ENCODE measurements at regions not wholly inside any gene's neighbourhood (a gene's known extent, or its start where the extent isn't known, plus 50 kb on each side); places are given as distances from the start of the nearest gene placed in this dataset.
A peak's percentile ranks its signal among the peaks of the same experiment; 100 is the strongest.

DNA sequence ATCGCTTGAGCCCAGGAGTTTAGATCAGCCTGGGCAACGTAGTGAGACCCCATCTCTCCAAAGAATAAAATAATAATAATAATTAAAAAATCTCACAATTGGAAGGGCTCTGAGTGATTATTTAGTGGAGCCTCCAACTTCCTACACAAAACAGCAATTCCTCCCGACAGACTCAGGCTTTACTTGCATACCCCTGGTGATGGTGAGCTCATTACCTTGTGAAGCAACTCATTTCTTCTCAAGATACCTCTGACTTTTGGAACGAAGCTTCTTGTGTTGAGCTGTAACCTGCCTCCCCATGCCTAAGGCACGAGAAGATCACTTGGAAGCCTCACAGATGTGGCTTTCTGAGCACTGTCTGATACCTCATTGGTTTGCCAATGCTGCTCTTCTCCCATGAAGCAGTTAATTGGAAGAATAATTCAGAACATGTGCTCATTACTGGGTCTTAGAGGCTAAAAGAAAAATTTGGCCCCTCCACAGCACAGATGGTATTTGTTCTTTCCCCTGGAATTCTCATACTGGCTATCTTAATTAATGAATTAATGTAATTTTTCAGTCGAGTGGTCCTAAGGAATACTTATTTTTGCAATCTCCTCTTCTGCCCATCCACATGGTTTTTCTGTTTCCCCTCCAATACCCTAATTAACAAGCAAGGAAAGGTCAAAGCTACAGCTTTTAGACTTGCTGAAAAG lies 769.0 kb downstream of the TYW1 start:
- TF ChIP-seq Cebpa-rat (IDR thresholded peaks at IDR 0.05) = no peak
- Histone ChIP-seq H3K9me3 (replicated peaks in 1 of 11) (peaks cover 0 to 14% (median 7%) of the 10 kb centered on the region in 11 experiments; a peak in 7 of 22 replicates), H3K36me3 (no peaks in the 10 kb centered on the region)

DNA sequence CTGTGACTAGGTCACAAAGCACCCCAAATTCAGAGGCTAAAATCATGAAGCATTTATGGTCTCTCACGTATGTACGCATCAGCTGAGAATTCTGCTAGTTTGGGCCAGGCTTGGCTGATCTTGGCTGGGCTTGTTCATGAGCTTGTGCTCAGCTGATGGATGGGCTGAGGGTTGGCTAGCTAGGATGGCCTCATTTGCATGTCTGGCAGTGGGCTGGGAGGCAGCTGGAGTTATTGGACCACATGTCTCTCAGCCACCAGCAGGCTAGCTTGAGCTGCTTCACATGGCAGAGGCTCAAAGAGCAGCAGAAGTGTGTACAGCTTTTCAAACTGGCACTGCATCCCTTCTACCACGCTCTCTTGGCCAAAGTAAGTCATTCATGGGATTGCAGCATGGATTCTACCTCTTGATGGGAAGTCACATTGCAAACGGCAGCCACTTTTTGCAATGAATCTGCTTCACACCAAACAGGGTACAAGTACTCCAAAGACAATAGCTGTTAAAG lies 770.3 kb downstream of the TYW1 start:
- no peak overlapping the region for H3K27ac ChIP-seq

More for the DNA sequence above, 769.0 kb downstream of the TYW1 start:
- Histone ChIP-seq H3K27me3 (no peaks in the 10 kb centered on the region), H3K4me1 (no peaks in the 10 kb centered on the region), H3K9ac (no peak overlapping the region), H3K4me2 (no peak overlapping the region), H4K20me1 (no peaks in the 10 kb centered on the region), H3K27ac (no peak overlapping the region), H3K4me3 (no peak overlapping the region)

DNA sequence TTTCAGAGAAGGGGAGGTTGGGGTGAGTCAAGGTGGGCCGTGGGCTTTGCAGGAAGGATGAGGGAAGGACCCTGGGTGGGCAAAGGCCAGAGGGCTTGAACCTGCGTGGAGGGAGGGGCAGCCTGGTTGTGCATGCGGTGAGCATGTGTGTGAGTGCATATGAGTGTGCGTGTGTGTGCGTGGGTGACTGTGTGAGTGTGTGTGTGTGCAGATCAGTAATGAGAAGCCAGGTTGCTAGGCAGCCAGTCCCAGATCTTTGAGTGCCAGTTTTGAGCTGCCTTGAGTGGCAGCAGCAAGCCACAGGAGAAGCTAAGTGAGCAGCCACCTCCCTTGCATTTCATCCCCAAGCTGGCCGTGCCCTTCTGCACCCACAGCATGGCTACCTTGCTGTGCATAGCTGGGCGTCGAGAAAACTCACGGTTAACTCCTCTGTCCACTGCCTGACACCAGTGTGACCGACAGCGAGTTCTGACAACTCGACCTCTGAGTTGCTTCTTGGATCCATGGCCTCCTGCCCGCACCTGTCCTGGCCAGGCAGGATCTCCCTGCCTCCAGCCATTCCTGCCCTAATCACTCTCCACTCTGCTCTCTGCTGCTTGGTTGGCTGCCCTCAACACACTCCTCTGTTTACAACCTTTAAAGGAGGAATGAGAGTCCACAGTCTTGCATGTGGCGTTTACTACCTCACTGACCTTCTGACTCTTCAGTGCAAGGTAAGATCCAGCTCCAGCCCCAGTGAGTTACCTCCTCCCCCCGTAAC lies 775.4 kb downstream of the TYW1 start:
- H3K4me2 ChIP-seq = no peak overlapping the region

More for the DNA sequence above, 770.3 kb downstream of the TYW1 start:
- Histone ChIP-seq H3K9ac (no peak overlapping the region), H3K4me2 (no peak overlapping the region), H3K27me3 (no peaks in the 10 kb centered on the region), H3K9me3 (replicated peaks in 1 of 11) (peaks cover 0 to 14% (median 7%) of the 10 kb centered on the region in 11 experiments; a peak in 7 of 22 replicates), H3K36me3 (no peaks in the 10 kb centered on the region), H3K4me3 (no peak overlapping the region), H3K4me1 (no peaks in the 10 kb centered on the region), H4K20me1 (no peaks in the 10 kb centered on the region)
- no peak for TF ChIP-seq Cebpa-rat (IDR thresholded peaks at IDR 0.05)

DNA sequence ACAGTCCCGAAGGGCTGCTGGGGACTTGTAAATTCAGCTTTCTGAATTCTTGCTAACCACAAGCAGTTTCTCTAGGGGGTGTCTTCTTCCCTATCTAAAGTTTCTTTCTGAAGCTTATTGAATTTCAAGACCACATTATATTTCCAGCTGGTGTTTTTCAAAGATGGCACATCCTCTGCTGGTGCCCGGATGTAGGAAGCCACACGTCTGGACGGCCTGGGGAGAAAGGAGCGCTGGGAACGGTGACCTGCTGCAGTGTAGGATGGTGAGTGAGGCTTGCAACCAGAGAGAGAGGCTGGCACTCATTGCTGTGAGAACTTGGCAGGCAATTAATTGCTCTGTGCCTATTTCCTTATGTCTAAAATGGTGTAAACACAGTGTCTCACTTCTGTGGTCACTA lies 776.4 kb downstream of the TYW1 start:
- Histone ChIP-seq H3K9ac (no peak overlapping the region), H3K9me3 (replicated peaks in 1 of 11) (0 out of 22 replicates have a peak, but pooled peaks cover 0 to under 1% (median 0%) of the 10 kb centered on the region in 11 experiments), H3K27ac (no peak overlapping the region), H3K4me3 (no peak overlapping the region), H3K27me3 (no peaks in the 10 kb centered on the region), H3K36me3 (no peaks in the 10 kb centered on the region), H3K4me2 (no peak overlapping the region), H3K4me1 (peaks cover 0 to 5% (median 0%) of the 10 kb centered on the region in 10 experiments; a peak in 2 of 20 replicates), H4K20me1 (no peaks in the 10 kb centered on the region)
- TF ChIP-seq Cebpa-rat (IDR thresholded peaks at IDR 0.05) = no peak

More for the DNA sequence above, 775.4 kb downstream of the TYW1 start:
- no peaks in the 10 kb centered on the region for H4K20me1 ChIP-seq
- no peak overlapping the region for H3K27ac ChIP-seq
- H3K36me3 ChIP-seq = no peaks in the 10 kb centered on the region
- H3K27me3 ChIP-seq = no peaks in the 10 kb centered on the region
- H3K4me1 ChIP-seq = peaks cover 0 to 5% (median 0%) of the 10 kb centered on the region in 10 experiments; a peak in 2 of 20 replicates
- H3K9ac ChIP-seq = no peak overlapping the region
- no peak overlapping the region for H3K4me3 ChIP-seq
- H3K9me3 ChIP-seq (replicated peaks in 1 of 11) = peaks cover 0 to 9% (median 2%) of the 10 kb centered on the region in 11 experiments; a peak in 7 of 22 replicates
- TF ChIP-seq Cebpa-rat (IDR thresholded peaks at IDR 0.05) = no peak

DNA sequence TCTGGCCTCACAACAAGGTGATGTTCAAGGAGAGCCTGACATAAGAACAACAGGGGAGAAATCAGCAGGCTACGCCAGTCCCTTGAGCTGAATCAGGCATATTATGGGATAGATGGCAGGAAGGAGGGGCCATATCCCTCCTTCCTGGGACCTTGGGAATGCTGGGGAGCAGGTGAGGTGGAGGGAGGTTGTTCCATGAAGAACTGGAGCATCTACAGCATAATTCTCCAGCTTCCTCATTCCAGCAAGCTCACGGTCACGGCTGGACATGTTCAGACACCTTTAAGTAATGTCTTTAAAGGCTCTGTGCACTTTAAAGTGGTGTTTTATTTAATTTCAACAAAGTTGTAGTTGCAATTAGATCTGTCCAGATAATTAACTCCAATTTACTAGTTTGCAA lies 780.5 kb downstream of the TYW1 start:
- Histone ChIP-seq H3K27me3 (no peaks in the 10 kb centered on the region), H3K4me1 (peaks cover 0 to 5% (median 0%) of the 10 kb centered on the region in 10 experiments; a peak in 2 of 20 replicates), H3K36me3 (no peaks in the 10 kb centered on the region), H3K27ac (no peak overlapping the region), H3K4me2 (no peak overlapping the region), H3K4me3 (no peak overlapping the region), H3K9ac (no peak overlapping the region), H3K9me3 (replicated peaks in 1 of 11) (no peaks in the 10 kb centered on the region), H4K20me1 (no peaks in the 10 kb centered on the region)
- TF ChIP-seq Cebpa-rat (IDR thresholded peaks at IDR 0.05) = no peak

DNA sequence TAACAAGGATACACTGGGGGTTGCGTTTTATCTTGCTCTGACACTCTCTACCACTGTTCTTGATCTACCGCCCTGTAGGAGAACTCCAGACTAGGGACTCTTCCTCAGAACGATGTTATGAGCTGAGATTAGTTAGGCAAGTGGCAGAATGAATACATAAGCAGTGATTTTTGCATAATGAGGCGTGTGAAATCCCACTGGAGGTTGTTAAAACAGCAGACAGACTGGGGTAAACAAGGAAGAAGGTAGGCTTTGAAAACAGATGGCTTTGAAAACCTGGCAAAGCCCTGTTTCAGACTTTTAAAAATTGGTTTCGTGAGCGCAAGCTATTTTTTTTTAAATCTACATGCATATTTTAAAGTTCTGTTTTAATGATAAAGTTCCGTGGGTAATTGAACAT lies 785.2 kb downstream of the TYW1 start:
- no peak for TF ChIP-seq Cebpa-rat (IDR thresholded peaks at IDR 0.05)
- Histone ChIP-seq H4K20me1 (no peaks in the 10 kb centered on the region), H3K27me3 (no peaks in the 10 kb centered on the region), H3K9ac (no peak overlapping the region), H3K4me2 (no peak overlapping the region), H3K9me3 (replicated peaks in 1 of 11) (no peaks in the 10 kb centered on the region), H3K4me3 (no peak overlapping the region), H3K27ac (no peak overlapping the region), H3K36me3 (no peaks in the 10 kb centered on the region), H3K4me1 (peaks cover 0 to 5% (median 0%) of the 10 kb centered on the region in 10 experiments; a peak in 2 of 20 replicates)

DNA sequence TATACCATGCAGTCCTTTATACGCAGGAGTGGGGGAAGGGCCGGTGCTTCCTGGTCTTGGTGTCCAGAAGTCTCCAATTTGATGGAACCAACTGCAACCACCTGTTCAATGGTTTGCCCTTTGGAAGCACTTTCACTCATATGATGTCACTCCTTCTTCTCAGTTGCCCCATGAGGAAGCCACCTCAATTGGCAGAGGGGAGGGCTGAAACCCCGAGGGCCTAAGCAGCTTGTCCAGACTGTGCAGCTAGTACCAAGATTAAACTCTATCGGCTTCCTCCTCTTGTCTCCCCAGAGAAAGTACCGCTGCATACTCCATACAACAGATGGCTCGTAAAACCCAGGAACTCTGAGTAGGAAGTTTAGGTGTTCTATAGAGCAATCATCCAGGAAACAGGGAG lies 789.4 kb downstream of the TYW1 start:
- Histone ChIP-seq H3K27me3 (no peaks in the 10 kb centered on the region), H4K20me1 (no peaks in the 10 kb centered on the region), H3K4me1 (peaks cover 0 to 5% (median 0%) of the 10 kb centered on the region in 10 experiments; a peak in 2 of 20 replicates), H3K9ac (no peak overlapping the region), H3K4me2 (peak overlapping the region in 2 of 11 experiments; percentile 1 to 2; a peak in 1 of 22 replicates), H3K4me3 (no peak overlapping the region), H3K9me3 (replicated peaks in 1 of 11) (peaks cover 0 to 7% (median 0%) of the 10 kb centered on the region in 11 experiments; a peak in 2 of 22 replicates), H3K27ac (no peak overlapping the region), H3K36me3 (no peaks in the 10 kb centered on the region)
- no peak for TF ChIP-seq Cebpa-rat (IDR thresholded peaks at IDR 0.05)

DNA sequence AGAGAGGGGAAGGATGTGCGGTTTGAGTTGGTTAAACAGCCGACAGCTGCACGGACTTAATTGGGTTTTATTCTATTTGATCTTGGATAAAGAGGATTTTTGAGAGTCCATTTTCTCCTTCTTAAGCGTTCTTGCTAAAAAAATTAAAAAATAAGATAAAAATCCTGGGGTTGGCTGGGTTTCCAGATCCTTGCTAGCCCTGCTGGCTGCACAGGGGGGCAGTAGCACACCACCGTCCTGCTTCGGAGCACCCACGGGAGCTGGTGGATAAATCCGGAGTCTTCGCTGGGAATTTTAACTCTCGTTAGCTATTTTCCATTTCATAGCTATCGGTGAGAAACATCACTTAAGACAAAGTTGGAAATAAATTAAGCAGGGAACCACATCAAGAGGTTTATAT lies 792.0 kb downstream of the TYW1 start:
- no peaks in the 10 kb centered on the region for H3K36me3 ChIP-seq
- TF ChIP-seq Cebpa-rat (IDR thresholded peaks at IDR 0.05) = no peak
- no peak overlapping the region for H3K4me3 ChIP-seq
- H3K27me3 ChIP-seq = no peaks in the 10 kb centered on the region
- H3K27ac ChIP-seq = no peak overlapping the region
- no peak overlapping the region for H3K4me2 ChIP-seq
- no peak overlapping the region for H3K9ac ChIP-seq
- H3K4me1 ChIP-seq = peaks cover 0 to 5% (median 0%) of the 10 kb centered on the region in 10 experiments; a peak in 2 of 20 replicates
- H4K20me1 ChIP-seq = no peaks in the 10 kb centered on the region
- H3K9me3 ChIP-seq (replicated peaks in 1 of 11) = peaks cover 0 to 7% (median 0%) of the 10 kb centered on the region in 11 experiments; a peak in 2 of 22 replicates

DNA sequence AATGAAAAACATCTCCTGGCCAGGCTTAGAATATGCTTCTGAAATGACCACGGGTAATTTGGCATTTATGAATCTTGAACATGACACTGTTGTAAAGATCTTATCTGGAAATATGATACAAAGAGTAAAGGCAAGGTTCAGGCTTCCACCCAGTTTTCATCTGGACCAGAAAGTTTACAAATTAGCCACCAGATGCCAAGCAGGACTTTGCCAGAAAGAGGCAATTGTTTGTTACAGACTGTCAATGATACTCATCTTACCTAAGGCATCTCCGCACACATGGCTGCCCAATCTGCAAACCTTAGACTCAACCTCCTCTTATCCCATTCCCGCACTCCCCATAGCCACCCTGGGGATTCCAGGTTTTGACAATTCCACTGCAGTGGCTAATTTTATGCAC lies 795.3 kb downstream of the TYW1 start:
- Histone ChIP-seq H3K4me1 (peaks cover 0 to 7% (median 0%) of the 10 kb centered on the region in 10 experiments; a peak in 1 of 20 replicates), H3K9me3 (replicated peaks in 1 of 11) (peaks cover 0 to 7% (median 0%) of the 10 kb centered on the region in 11 experiments; a peak in 2 of 22 replicates), H3K27me3 (no peaks in the 10 kb centered on the region), H3K4me2 (no peak overlapping the region), H3K36me3 (no peaks in the 10 kb centered on the region), H3K9ac (no peak overlapping the region), H3K27ac (no peak overlapping the region), H3K4me3 (no peak overlapping the region), H4K20me1 (no peaks in the 10 kb centered on the region)
- TF ChIP-seq Cebpa-rat (IDR thresholded peaks at IDR 0.05) = no peak

Measured in BLaER1 treated with 17β-estradiol and CSF1 and Interleukin-3, amounts not matched to agents 10 nM and 100 nM (cell line).